Transverse colon (tissue), 4 donors: ENCODE measurements at regions not wholly inside any gene's neighbourhood (a gene's known extent, or its start where the extent isn't known, plus 50 kb on each side); places are given as distances from the start of the nearest gene placed in this dataset.
A peak's percentile ranks its signal among the peaks of the same experiment; 100 is the strongest.
"Not testable (repeated sequence)": the region's sequence is repeated elsewhere in the genome, so short reads cannot be mapped to it uniquely, and the experiment has no call there.

Source experiments
- DNase-seq: peaks from one replicate; pipeline ENCODE4 v3.0.0-alpha.2; 2019
- H3K27ac ChIP-seq, 4 donors: fragments of 200-600 bp; sonication (generic); 2 replicates each; pipeline ENCODE4 v1.5.1; 2016 to 2018; ENCODE audit warnings: inconsistent platforms in 4 of 4
- H3K27me3 ChIP-seq: fragments of 200-600 bp; sonication (generic); 2 replicates; pipeline ENCODE4 v1.5.1; 2017; ENCODE audit warnings: inconsistent platforms
- H3K36me3 ChIP-seq, 4 donors: fragments of 200-600 bp; sonication (generic); 2 replicates each; pipeline ENCODE4 v1.5.1; 2017 to 2019; ENCODE audit warnings: inconsistent platforms in 4 of 4
- H3K4me1 ChIP-seq, 4 donors: fragments of 200-600 bp; sonication (generic); 2 replicates each; pipeline ENCODE4 v1.5.1; 2017 to 2020; ENCODE audit warnings: inconsistent platforms in 4 of 4
- H3K4me3 ChIP-seq, 4 donors: fragments of 200-600 bp; sonication (generic); 1 replicate in 1 of 4; 2 replicates in 3 of 4; pipeline versions ENCODE4 v1.5.1 to v1.6.1; 2017 to 2019; ENCODE audit warnings: inconsistent platforms in 4 of 4
- H3K9me3 ChIP-seq, 2 donors: fragments of 200-600 bp; sonication (generic); 2 replicates each; pipeline ENCODE4 v1.5.1; 2017 to 2019; ENCODE audit warnings: inconsistent platforms in 2 of 2
- CTCF ChIP-seq, 5 experiments: fragments of 200-600 bp in 3 of 5; fragments of 450-650 bp in 2 of 5; sonication (generic) in 3 of 5; IDR thresholded peaks; 1 replicate in 2 of 5; 2 replicates in 3 of 5; pipeline ENCODE4 v1.5.1; 2016 to 2017; ENCODE audit warnings: antibody characterized with exemption in 5 of 5, inconsistent platforms in 3 of 5, mild to moderate bottlenecking in 2 of 5, moderate library complexity in 1 of 5
- WGBS, 2 donors: methylation state at CpG; one replicate each; pipeline ENCODE4 v1.1.5; 2018; ENCODE audit warnings: low coverage in 1 of 2; 5-methylcytosine and 5-hydroxymethylcytosine counted together
- in situ Hi-C, 4 donors: fragments of 200-750 bp; cut with MboI; loops; one replicate each; pipeline versions ENCODE4 v1.15.0 to v1.15.1; 2017; ENCODE audit warnings: low sequenced_read_pairs in 3 of 4, low pct_ligation_motif_present in 1 of 4, low pct_unique_long_range_greater_than_20kb in 1 of 4
- intact Hi-C: fragments of 100-400 bp; cut with DNase I; formaldehyde crosslinking; loops from one replicate; pipeline ENCODE4 v1.15.1; 2023; ENCODE audit warnings: low total_unique reads

- 65 to 86% methylated on average over 2 of the region's 2 CpGs for WGBS, 2 donors
- H3K4me3 ChIP-seq, H3K27me3 ChIP-seq, H3K9me3 ChIP-seq, in situ Hi-C loops, DNase-seq, H3K36me3 ChIP-seq, H3K4me1 ChIP-seq, intact Hi-C loops, H3K27ac ChIP-seq: not testable (repeated sequence)
- TF ChIP-seq CTCF (IDR thresholded peaks at IDR 0.05) = peak in 3 of 5 experiments; percentile 15 to 23 (median 19)
These were observed 116.3 kb upstream of the KRTAP5-11 start for GRCh38 chr11:71698961-71699360.

- H3K4me1 ChIP-seq, H3K9me3 ChIP-seq, in situ Hi-C loops, intact Hi-C loops, H3K27ac ChIP-seq, DNase-seq, H3K4me3 ChIP-seq, H3K36me3 ChIP-seq, H3K27me3 ChIP-seq: not testable (repeated sequence)
- WGBS, 2 donors = 83 to 84% methylated on average over 2 to 3 of the region's 3 CpGs
These were observed 119.0 kb upstream of the KRTAP5-11 start for GRCh38 chr11:71701435-71702291.

- H3K27ac ChIP-seq, DNase-seq, H3K27me3 ChIP-seq, H3K36me3 ChIP-seq, in situ Hi-C loops, H3K4me3 ChIP-seq, H3K4me1 ChIP-seq, intact Hi-C loops, H3K9me3 ChIP-seq: not testable (repeated sequence)
- WGBS, 2 donors = 77% methylated on average over 2 of the region's 3 CpGs; no CpG with 5 or more reads in 1 of the 2 donors
These were observed 122.5 kb upstream of the KRTAP5-11 start for GRCh38 chr11:71705086-71705737.

- H3K27ac ChIP-seq, H3K4me3 ChIP-seq, DNase-seq, H3K36me3 ChIP-seq, H3K27me3 ChIP-seq, in situ Hi-C loops, H3K9me3 ChIP-seq, H3K4me1 ChIP-seq, intact Hi-C loops: not testable (repeated sequence)
- 71 to 75% methylated on average over 3 of the region's 4 CpGs for WGBS, 2 donors
These were observed 123.2 kb upstream of the KRTAP5-11 start for GRCh38 chr11:71705738-71706432.

- H3K27ac ChIP-seq, in situ Hi-C loops, H3K9me3 ChIP-seq, DNase-seq, H3K36me3 ChIP-seq, intact Hi-C loops, H3K27me3 ChIP-seq, H3K4me3 ChIP-seq: not testable (repeated sequence)
- 89 to 90% methylated on average over 8 to 12 of the region's 12 CpGs for WGBS, 2 donors
- peaks cover 0 to 15% (median 6%) of the 10 kb centered on the region in 4 donors for H3K4me1 ChIP-seq
These were observed 124.4 kb upstream of the KRTAP5-11 start for GRCh38 chr11:71707083-71707482.

- H3K36me3 ChIP-seq, H3K27me3 ChIP-seq, H3K4me3 ChIP-seq, in situ Hi-C loops, DNase-seq, intact Hi-C loops, H3K9me3 ChIP-seq: not testable (repeated sequence)
- Histone ChIP-seq H3K27ac (peak overlapping the region in 3 of 4 donors; percentile 62 to 81 (median 71)), H3K4me1 (peaks cover 0 to 15% (median 6%) of the 10 kb centered on the region in 4 donors)
- 56 to 60% methylated on average over 1 to 6 of the region's 6 CpGs for WGBS, 2 donors
These were observed 123.5 kb upstream of the DEFB108B start for GRCh38 chr11:71709541-71709940.

GRCh38 chr11:71710171-71710671 is 122.8 kb upstream of the DEFB108B start:
- H3K27ac ChIP-seq = peak overlapping the region; percentile 62 to 81 (median 68)
- intact Hi-C loops, H3K36me3 ChIP-seq, H3K9me3 ChIP-seq, H3K27me3 ChIP-seq, in situ Hi-C loops: not testable (repeated sequence)
- WGBS, 2 donors = 33 to 35% methylated on average over 4 to 16 of the region's 16 CpGs
- peak; percentile 49 for DNase-seq
- peaks cover 0 to 15% (median 6%) of the 10 kb centered on the region in 4 donors for H3K4me1 ChIP-seq
- peak overlapping the region in 3 of 4 donors; percentile 13 to 40 (median 18) for H3K4me3 ChIP-seq

GRCh38 chr11:71710701-71711385 is 122.2 kb upstream of the DEFB108B start:
- H3K9me3 ChIP-seq, intact Hi-C loops, DNase-seq, in situ Hi-C loops, H3K36me3 ChIP-seq, H3K27me3 ChIP-seq: not testable (repeated sequence)
- H3K4me1 ChIP-seq = peaks cover 0 to 15% (median 6%) of the 10 kb centered on the region in 4 donors
- WGBS, 2 donors = 23 to 49% methylated on average over 7 to 10 of the region's 10 CpGs
- H3K4me3 ChIP-seq = peak overlapping the region in 3 of 4 donors; percentile 13 to 40 (median 18)
- H3K27ac ChIP-seq = peak overlapping the region; percentile 62 to 81 (median 68)

GRCh38 chr11:71712350-71712749 is 120.7 kb upstream of the DEFB108B start:
- H3K27me3 ChIP-seq, in situ Hi-C loops, H3K27ac ChIP-seq, H3K9me3 ChIP-seq, intact Hi-C loops, DNase-seq, H3K4me3 ChIP-seq, H3K36me3 ChIP-seq: not testable (repeated sequence)
- WGBS, 2 donors = 81 to 83% methylated on average over 2 of the region's 2 CpGs
- H3K4me1 ChIP-seq = peaks cover 0 to 15% (median 6%) of the 10 kb centered on the region in 4 donors
